ENCODE measurements at regions not wholly inside any gene's neighbourhood (a gene's known extent, or its start where the extent isn't known, plus 50 kb on each side); places are given as distances from the start of the nearest gene placed in this dataset.

DNA sequence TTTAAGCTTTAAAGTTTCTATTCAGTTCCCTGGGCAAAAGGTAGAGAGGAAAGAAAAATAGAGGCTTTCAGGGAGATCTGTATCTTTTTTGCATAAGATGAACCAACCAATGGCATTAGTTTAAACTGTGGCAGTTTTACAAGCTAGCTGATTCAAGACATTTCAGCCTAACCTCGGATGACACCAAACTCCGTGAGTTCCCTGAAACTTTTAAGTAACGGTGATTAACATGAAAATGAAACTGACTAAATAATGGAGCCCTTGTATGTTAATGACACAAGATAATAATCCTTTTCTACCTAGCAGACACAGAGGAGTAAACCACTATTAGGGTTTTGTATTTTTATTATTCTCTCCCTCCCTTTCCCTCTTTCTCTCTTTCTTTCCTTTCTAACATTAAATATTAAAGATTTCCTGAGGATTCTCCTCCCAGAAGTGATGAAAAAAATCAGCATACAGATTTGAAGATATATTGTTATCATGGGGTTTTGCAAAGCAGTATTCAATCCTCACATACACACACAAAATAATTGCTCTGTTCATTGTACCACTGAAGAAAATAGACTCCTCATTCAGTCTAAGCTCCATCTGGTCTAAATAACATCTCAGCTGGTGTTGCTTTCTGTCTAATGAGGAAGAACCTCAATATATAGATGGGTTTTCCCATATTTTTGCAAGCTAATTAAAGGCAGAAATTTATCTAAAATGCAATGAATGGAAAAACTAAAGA is 483.8 kb downstream of the NOVA1 start (continued):
- TF ChIP-seq, protein P1, sequence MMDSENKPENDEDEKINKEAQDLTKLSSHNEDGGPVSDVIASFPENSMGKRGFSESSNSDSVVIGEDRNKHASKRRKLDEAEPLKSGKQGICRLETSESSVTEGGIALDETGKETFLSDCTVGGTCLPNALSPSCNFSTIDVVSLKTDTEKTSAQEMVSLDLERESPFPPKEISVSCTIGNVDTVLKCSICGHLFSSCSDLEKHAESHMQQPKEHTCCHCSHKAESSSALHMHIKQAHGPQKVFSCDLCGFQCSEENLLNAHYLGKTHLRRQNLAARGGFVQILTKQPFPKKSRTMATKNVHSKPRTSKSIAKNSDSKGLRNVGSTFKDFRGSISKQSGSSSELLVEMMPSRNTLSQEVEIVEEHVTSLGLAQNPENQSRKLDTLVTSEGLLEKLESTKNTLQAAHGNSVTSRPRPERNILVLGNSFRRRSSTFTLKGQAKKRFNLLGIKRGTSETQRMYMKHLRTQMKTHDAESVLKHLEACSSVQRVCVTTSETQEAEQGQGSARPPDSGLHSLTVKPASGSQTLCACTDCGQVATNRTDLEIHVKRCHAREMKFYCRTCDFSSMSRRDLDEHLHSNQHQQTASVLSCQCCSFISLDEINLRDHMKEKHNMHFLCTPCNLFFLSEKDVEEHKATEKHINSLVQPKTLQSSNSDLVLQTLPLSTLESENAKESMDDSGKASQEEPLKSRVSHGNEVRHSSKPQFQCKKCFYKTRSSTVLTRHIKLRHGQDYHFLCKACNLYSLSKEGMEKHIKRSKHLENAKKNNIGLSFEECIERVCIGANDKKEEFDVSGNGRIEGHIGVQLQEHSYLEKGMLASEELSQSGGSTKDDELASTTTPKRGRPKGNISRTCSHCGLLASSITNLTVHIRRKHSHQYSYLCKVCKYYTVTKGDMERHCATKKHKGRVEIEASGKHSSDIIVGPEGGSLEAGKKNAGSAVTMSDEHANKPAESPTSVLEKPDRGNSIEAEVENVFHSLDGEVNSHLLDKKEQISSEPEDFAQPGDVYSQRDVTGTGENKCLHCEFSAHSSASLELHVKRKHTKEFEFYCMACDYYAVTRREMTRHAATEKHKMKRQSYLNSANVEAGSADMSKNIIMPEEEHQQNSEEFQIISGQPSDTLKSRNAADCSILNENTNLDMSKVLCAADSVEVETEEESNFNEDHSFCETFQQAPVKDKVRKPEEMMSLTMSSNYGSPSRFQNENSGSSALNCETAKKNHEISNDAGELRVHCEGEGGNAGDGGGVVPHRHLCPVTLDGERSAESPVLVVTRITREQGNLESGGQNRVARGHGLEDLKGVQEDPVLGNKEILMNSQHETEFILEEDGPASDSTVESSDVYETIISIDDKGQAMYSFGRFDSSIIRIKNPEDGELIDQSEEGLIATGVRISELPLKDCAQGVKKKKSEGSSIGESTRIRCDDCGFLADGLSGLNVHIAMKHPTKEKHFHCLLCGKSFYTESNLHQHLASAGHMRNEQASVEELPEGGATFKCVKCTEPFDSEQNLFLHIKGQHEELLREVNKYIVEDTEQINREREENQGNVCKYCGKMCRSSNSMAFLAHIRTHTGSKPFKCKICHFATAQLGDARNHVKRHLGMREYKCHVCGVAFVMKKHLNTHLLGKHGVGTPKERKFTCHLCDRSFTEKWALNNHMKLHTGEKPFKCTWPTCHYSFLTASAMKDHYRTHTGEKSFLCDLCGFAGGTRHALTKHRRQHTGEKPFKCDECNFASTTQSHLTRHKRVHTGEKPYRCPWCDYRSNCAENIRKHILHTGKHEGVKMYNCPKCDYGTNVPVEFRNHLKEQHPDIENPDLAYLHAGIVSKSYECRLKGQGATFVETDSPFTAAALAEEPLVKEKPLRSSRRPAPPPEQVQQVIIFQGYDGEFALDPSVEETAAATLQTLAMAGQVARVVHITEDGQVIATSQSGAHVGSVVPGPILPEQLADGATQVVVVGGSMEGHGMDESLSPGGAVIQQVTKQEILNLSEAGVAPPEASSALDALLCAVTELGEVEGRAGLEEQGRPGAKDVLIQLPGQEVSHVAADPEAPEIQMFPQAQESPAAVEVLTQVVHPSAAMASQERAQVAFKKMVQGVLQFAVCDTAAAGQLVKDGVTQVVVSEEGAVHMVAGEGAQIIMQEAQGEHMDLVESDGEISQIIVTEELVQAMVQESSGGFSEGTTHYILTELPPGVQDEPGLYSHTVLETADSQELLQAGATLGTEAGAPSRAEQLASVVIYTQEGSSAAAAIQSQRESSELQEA (IDR thresholded peaks at IDR 0.05; ENCODE audit: low read depth) = no peak
- TF ChIP-seq SRSF7 (optimal IDR thresholded peaks at IDR 0.05; ENCODE audit: low read depth, low read length) (no peak), CTBP1 (IDR thresholded peaks at IDR 0.05; ENCODE audit: borderline replicate concordance) (no peak)
- TF ChIP-seq, protein P2, sequence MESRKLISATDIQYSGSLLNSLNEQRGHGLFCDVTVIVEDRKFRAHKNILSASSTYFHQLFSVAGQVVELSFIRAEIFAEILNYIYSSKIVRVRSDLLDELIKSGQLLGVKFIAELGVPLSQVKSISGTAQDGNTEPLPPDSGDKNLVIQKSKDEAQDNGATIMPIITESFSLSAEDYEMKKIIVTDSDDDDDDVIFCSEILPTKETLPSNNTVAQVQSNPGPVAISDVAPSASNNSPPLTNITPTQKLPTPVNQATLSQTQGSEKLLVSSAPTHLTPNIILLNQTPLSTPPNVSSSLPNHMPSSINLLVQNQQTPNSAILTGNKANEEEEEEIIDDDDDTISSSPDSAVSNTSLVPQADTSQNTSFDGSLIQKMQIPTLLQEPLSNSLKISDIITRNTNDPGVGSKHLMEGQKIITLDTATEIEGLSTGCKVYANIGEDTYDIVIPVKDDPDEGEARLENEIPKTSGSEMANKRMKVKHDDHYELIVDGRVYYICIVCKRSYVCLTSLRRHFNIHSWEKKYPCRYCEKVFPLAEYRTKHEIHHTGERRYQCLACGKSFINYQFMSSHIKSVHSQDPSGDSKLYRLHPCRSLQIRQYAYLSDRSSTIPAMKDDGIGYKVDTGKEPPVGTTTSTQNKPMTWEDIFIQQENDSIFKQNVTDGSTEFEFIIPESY (CRISPR knock-in tag; IDR thresholded peaks at IDR 0.05) = no peak
- TF ChIP-seq, protein P3, sequence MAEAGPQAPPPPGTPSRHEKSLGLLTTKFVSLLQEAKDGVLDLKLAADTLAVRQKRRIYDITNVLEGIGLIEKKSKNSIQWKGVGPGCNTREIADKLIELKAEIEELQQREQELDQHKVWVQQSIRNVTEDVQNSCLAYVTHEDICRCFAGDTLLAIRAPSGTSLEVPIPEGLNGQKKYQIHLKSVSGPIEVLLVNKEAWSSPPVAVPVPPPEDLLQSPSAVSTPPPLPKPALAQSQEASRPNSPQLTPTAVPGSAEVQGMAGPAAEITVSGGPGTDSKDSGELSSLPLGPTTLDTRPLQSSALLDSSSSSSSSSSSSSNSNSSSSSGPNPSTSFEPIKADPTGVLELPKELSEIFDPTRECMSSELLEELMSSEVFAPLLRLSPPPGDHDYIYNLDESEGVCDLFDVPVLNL (CRISPR knock-in tag; IDR thresholded peaks at IDR 0.05; ENCODE audit: low read depth) = no peak

All from K562 (cell line).